D341Med (cell line): ENCODE measurements at regions not wholly inside any gene's neighbourhood (a gene's known extent, or its start where the extent isn't known, plus 50 kb on each side); places are given as distances from the start of the nearest gene placed in this dataset.

Source experiments
- DNase-seq: peaks from one replicate; pipeline ENCODE4 v3.0.0; 2012; ENCODE audit warnings: low spot score

DNA sequence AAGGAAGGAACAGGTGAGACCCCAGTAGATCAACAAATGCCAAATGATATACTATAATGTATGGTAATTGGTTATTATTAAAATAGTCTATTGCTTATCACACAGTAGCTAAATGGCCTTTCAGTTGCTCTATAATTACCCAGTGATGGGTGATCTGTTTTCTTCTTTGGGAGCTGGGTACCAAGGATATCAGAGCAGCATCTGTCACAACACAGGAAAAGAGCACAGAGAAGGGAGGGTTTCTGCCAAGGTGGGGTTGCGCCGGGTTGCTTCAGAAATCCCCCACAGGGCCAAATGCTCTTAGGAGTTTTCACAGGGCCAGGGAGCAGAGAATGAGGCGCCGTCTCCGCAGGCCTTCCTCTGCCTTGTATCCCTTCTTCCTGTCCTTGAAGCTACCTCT, 469.4 kb downstream of the INSC start:
- DNase-seq, result no peak

DNA sequence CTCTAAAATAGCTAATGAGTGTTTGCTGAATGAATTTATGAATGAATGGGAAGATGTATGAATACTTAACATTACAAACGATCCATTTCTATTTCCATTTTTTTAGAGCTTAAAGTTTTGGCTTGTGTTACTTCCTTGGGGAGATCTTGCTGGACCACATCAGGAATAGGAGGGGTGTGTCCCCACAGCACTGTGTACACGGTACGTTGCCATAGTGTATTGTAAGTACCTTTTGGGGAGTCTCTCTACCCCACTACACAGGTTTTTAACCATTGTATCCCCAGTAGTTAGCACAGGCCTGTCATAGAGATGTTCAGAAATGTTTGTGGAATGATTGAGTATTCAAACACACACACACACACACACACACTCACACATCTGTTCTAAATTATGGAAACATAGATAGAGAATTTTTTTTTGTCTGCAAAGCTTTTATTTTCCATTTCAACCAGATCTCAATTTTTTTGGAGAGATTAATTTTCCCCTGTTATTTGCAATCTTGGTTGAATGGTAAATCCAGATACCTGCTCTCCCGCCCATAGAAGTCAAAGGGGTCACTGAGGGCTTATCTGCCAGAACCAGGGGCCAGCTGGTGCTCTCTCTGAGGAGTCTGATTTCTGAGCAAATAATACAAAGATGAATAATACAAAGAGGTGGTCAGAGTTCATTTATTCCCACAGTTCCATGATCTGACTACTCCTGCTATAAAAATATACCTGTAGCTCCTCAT, 471.0 kb downstream of the INSC start:
- no peak for DNase-seq

DNA sequence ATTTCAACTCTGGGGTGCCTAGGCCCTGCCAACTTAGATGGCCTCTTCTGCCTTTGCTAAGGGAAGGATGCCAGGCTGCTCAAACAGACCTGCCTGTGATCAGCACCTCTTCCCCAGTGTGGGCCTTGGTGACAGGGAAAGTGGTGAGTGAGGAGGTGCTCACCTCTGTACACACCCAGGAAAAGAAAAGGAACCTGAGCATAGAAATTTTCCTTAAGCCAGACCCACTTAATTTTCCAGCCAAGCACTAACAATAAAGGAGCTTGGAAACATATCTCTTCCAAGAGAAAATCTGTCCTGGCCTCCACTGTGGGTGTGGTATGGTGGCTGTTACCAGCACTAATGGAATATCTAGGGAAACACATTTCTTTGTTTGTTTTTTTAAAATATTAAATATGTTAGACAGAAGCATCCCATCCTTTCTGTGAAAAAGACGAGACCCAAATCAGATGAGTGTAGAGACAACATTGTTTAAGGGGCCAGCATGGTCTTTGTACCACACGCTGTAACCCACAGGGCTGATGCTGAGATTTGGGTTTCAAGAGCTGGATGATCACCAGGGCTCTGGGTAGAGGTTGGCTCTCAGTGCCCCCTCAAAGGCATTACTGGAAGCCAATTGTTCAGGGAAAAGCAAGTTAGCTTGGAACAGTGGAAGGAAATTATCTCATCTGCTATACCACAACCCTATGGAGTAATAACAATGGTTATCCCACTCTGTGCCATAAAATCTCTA, 472.2 kb downstream of the INSC start:
- no peak for DNase-seq

DNA sequence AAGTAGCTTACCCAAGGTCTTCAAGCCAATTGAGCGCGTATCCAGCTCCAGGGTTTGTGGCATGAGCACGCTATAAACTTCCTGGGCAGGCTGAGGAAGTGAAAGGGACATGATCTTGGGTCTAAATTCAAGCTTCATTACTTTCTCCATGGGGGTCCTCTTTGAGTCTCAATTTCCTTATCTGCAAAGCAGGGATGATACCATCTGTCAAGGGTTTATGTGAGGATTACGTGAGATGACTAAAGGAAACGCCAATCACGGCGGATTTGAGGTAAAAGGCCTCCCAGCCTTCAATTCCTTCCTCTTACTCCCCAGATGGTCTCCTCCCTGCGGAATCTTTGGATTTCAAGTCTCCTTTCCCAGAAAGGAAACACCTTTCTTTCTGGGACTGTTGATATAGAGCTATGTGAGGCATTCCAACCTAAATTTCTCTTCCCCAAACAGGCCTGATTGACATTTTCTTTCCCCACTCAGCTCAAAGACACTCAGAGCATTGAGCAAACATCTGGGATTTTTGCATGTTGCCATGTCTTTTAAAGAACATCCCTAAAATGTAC, 474.4 kb downstream of the INSC start:
- no peak for DNase-seq

DNA sequence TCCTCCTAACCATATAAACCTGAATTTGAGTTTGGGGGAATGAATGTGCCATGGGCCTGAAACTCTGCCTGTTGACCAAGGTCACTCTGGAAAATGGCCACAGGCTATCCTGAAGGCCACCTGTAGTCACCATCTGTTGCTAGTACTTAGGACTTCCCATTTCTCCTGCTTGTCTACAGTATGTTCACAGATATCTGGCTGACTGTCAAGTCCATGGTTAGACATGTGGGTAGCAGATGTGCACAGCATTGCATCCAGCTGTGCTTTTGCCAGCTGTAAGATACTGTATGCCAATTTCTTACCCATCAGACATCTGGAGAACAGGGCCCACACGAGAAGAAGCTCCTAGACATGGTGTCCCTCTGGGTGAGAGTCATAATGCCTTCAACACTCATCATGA, 475.4 kb downstream of the INSC start:
- no peak for DNase-seq

DNA sequence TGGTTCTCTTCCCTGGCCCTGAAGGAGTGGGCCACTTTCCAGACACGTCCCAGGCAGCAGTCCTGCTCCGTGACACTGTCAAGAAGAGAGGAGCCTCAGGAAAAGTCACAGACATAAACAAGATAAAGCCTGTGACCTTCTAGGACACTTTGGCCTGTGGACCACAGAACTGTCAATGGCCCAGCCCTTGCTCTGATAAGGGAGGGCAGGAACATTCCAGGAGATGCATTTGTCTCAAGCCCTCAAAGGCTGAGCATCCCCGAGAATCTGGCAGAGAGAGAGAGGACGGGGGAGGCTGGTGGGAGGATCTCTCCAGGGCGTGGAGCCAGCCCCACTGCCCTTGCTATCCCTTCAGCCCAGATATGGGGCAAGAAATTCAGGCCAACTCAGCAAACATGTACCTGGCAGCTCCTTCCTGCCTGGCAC, 476.4 kb downstream of the INSC start:
- no peak for DNase-seq

DNA sequence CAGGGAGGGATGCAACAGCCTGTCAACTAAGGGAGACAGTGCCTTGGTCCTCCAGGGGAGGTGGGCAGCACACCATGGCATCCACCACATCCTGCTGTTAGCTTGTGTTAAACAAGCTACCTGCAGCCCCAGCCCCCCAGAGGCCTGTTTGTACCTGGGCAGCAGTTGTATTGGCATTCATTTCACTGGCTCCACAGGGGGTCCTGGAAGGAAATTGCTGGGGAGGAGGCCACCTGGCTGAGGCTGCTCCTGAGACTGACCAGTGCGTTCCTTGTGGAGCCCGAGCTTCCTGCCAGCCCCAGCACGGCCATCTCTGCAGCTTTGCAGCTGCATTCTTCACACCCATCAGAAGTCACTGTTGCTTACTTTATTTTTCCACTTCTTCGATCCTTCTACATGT, 479.9 kb downstream of the INSC start:
- no peak for DNase-seq

DNA sequence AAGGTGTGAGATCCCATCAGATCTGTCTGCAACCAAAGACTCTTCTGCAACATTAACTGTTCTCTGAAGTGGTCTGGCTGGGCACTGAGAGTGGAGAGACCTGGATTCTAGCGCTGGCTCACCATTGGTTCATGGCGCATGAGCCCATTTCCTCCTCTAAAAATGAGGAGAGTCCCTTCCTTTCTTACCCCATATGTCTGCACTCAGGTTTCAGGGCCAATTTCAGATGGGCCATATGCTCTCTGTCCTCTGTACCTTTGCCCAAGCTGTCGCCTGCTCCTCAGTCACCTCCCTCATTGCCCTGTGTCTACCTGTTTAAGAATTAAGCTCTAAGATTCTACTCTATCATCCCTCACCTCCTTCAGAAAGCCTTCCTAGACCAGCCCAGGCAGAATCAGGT, 484.7 kb downstream of the INSC start:
- DNase-seq, result no peak

DNA sequence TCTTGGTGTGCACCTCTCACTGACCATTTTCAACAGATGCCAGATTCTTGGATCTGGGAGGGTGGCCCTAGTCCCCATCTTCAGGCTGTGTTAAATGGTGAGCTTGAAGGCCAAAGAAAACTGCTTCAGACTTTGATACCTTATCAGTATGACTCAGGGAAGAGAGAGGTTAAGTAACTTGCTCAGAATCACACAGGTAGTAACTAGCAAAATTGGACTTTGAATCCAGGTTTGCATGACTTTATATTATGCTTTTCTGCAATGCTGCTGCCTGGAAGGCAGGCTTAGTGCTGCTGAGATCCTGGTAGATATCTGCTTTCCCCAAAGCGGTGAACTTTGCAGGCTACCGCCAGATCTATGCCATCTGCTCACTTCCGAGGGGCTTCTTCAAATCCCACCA, 487.3 kb downstream of the INSC start:
- DNase-seq, result no peak

DNA sequence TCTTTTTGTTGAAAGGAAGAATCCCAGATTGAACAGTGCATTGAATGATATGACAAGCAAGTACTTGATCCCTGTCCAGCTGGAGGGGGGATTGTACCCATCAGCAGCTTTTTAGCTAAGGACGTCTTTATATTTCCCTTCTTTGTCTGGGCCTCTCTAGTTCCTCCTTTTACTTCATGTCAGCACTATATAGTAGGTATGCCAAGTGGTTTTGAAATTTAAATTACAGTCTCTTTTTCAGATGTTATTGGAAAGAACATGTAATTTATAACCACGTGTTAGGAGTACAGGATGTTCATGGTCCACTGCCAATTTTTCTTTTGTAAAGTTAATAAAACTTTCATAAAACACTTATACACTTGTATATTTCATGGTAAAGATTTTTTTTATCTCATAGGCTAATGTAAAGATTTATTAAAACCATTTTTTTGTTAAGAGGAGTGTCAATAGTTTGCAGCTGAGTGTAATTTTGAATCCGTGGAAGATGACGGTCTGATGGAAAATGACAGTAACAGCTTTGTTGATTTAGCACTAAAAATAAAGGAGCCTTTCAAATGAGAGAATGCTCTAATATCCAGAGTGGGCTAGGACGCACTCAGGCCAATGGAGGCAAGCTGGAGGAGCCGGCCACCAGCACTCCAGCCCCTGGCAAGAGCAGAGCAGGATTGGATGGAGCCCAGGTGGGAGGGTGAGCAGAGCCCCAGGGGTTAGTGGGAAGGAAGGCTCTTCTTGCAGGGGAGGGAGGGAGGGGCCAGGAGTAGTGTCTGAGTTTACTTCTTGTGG, 488.3 kb downstream of the INSC start:
- DNase-seq, result no peak

DNA sequence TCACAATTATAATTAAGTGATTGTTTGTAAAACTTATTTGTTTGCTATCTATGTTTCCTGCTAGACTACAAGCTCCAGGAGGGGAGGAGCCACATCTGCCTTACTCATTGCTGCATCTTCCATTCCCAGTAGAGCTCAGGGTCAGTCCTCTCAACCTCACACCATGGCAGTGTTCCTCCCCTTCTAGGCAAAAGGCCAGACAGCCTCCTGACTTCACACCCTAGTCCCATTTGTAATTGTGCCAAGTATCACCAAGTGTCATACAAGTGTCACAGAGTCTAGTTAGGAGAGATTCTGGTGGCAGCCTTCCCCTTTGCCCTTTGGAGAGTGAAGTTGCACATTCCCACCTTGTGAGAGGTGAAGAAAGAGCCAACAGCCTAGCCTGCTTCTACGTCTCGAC, 490.4 kb downstream of the INSC start:
- no peak for DNase-seq

DNA sequence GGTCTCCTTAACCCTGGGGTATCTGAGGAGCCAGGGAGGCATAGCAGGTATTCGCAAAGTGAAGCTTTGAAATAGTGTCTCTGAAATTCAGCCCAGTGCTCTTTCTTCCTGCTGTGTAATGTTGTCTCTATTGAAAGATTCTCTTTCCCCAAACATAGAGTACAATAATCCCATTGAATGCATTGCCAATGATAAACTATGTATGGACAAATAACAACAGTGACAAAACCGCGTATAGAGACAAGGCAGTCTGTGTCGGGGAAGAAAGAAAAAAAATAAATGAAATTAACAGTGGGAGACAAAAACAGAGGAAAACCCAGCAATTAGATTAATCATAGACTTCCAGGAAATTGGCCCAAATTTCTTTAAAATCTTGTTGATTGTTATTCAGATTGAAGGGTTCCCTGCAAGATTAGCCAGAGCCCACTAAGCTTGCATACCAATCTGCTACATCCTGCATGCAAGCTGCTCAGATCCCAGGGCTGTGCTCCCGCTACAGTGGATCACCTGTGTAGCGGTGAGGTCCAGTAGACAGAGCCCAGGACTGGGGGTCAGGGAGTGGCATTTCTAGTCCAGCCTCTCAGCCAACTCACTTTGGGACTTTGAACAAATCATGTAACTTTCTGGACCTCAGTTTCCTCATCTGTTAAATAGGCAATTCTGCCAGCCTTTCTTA, 492.8 kb downstream of the INSC start:
- no peak for DNase-seq

DNA sequence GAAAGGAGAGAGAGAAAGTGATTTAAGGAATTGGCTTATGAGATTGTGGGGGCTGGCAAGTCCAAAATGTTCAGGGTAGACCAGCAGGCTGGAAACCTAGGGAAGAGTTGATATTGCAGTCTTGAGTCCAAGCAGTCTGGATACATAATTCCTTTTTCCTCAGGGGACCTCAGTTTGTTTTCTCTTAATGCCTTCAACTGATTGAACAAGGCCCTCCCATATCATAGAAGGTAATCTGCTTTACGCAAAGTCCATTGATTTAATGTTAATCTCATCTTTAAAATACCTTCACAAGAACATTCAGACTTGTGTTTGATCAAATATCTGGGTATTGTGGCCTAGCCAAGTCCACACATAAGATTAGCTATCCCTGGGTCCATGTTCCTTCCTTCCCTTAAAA, 494.7 kb downstream of the INSC start:
- DNase-seq, result no peak

DNA sequence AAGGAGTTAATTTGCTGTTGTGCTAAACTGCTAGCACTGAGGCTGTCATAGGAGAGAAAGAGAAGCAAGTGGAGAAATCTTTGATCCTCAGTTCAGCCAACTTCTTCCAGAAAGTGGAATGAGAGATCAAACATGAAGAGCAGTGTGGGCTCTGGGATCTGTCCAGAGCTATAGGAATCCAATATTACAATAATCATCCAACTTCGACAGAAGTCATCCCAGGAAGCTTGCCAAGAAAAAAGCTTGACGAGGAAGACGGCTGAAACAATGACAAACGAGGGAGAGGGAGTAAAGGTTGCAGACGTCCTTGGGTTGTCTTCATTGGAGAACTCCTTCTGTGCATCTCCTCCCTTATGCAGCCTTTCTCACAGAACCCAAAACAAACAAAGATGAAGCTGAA, 496.2 kb downstream of the INSC start:
- no peak for DNase-seq

DNA sequence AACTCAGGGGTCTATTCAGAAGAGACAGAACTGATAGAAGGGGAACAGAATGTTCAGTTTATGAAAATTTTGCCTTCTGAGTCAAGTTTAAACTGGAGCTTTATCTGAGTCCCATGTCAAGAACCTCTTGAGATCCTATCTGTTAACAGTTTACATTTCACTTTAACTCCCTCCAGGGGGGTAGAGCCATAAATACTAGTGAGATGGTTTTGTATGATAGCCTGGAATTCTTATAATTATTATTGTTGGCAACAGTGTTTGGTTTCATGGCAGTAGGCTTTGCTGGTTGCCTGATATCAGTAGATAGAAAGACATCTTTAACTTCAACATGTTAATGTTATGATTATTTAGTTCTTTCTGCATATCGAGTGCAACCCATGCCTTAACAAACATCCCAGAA, 498.5 kb downstream of the INSC start:
- DNase-seq, result no peak

DNA sequence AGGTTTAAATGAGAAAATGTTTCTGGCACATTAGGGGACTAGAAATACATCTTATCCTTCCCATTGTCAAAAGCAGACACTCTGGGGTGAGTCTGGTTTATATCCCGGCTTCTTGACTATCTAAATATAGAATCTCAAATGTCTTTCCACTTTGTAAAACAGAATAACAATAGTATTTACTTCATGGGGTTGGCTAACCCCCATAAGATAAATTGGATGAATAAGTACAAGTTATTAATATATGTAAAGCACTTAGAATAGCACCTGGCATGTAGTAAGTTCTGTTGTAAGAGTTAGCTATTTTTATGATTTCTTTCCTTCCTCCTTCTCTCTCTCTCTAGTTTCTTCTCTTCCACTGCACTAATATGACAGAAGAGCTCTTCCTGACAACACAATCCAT, 499.1 kb downstream of the INSC start:
- no peak for DNase-seq

DNA sequence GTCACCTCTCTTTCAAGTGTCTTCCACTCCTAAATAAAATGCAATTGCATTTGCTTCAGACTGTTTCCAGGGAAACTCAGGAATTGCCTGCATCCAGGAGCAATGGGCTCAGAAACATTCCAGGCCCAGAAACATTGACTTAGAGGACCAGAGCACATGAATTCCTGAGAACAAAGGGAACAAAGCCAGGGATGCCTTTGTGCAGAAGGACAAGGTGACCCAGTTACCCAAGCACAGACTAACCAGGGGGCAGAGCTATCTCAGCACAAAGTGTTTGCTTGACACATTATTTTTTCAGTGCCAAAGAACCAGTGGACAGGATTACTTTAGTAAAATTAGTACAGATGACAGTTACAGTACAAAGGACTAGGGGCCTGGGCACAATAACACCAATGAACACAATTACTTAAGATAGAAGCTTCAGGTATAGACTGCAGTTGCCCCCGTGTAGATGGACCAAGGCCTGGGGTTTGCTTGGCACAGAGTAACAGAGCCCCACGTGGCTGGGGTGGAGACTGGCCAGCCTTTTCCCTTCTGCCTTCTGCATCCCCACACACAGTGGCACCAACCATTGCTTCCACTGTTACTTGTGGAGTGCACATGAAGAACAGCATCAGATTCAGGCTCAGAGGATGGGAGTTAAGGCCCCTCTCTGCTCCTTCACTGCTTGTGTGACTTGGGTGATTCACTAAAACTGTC, 500.8 kb downstream of the INSC start:
- no peak for DNase-seq

DNA sequence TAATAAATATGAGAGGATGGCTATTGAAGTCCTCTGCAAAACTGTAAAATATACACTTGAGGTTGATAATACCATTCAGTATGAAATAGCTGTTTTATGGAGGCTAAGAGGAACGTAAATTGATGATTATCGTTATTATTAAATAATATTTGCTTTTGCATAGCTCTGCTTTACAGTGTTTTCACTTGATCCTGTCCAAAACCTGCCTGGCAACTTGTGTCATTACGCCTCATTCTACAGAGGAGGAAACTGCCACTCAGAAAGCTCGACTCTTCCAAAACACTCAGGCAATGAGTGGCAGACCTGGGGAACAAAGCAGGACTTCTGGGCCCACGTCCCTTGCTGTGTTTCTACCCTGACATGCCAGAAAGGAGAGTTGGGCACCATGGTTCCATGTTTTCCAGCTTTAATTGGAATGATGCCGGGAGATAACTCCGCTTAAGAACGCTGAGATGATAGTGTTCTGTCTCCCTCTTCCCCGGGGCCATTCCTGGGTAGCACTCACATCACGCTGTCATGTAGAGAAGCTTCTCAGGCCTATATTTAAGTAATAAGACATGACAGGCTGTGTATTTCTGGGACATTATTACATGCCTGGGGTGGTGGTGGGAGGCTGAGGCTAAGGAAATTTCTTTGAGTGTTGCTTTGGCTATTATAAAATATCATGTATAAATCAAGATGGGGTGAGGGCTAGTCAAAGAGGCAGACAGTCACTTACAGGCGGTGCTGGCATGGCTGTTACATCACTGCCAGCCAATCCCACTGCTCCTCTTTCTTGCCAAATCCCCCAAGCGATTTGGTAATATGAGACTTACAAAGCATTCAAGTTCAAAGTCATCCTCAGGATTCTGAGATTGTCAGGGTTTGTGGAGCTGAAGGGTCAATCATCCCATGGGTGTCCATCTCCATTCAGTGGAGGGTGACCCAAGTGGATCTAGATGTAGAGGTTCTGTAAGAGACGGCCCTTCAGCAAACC, 501.7 kb downstream of the INSC start:
- DNase-seq, result no peak

DNA sequence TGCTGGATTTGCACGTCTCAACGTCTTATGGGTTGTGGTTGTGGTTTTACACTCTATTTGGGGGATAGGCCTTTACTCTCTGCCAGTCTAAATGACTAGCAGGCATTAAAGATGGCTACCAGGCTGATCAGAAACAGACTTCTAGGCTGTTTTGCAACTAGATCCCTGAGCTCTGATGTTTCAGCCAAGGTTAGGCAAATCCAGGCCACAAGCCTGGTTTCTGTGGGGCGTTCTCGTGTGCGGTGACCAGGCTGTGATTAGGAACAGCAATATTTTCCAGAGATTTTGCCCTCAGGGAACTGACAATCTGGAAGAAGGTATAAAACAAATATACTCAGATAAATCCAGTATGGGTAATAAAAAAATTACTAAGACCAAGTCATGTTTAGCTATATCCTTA, 502.4 kb downstream of the INSC start:
- DNase-seq, result no peak

DNA sequence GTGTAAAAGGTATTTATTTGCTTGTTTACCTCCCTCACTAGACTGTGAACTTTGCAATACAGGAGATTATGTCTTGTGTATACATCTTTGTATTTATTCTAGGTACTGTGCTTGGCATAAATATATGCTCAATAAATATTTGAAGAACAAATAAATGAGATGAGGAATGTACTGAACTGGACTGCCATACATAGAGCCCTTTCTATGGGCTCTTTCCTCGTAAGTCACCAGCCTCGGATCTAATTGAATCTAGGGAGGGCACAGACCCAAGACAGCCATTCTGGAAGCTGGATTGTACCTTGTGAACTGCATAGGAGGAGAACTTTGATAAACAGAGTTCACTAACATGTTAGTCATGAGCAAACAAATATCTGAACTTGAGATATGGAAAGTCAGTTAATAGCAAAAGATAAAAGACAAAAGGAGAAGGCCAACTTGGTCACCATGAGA, 503.9 kb downstream of the INSC start:
- DNase-seq, result no peak
